Nephron (organoid): ENCODE measurements at regions not wholly inside any gene's neighbourhood (a gene's known extent, or its start where the extent isn't known, plus 50 kb on each side); places are given as distances from the start of the nearest gene placed in this dataset.
"Not testable (repeated sequence)": the region's sequence is repeated elsewhere in the genome, so short reads cannot be mapped to it uniquely, and the experiment has no call there.

Source experiments
- H3K27ac Mint-ChIP-seq, 3 experiments: 2 replicates each; pipeline ENCODE4 v1.8.0; 2020; ENCODE audit warnings: mixed read lengths in 3 of 3, mild to moderate bottlenecking in 2 of 3, moderate library complexity in 1 of 3
- H3K27me3 Mint-ChIP-seq: 2 replicates; pipeline ENCODE4 v1.8.0; 2021; ENCODE audit warnings: low read depth, mild to moderate bottlenecking, moderate library complexity, mixed read lengths
- H3K36me3 Mint-ChIP-seq: 2 replicates; pipeline ENCODE4 v1.8.0; 2020; ENCODE audit warnings: low read depth, mixed read lengths
- H3K4me1 Mint-ChIP-seq: 2 replicates; pipeline ENCODE4 v1.8.0; 2020; ENCODE audit warnings: mixed read lengths
- H3K4me3 Mint-ChIP-seq, 3 experiments: 2 replicates each; pipeline ENCODE4 v1.8.0; 2020; ENCODE audit warnings: mild to moderate bottlenecking in 3 of 3, mixed read lengths in 3 of 3, moderate library complexity in 2 of 3
- H3K9me3 Mint-ChIP-seq: 2 replicates; pipeline ENCODE4 v1.8.0; 2020; ENCODE audit warnings: mixed read lengths
- TF ChIP-seq, protein P1 (sequence below), 3 experiments: fragments of 200-600 bp; sonication (generic); IDR thresholded peaks; one replicate each; pipeline ENCODE4 v1.5.0; 2021; ENCODE audit warnings: antibody characterized with exemption in 3 of 3; ENCODE audit not compliant: unreplicated experiment in 3 of 3

DNA sequence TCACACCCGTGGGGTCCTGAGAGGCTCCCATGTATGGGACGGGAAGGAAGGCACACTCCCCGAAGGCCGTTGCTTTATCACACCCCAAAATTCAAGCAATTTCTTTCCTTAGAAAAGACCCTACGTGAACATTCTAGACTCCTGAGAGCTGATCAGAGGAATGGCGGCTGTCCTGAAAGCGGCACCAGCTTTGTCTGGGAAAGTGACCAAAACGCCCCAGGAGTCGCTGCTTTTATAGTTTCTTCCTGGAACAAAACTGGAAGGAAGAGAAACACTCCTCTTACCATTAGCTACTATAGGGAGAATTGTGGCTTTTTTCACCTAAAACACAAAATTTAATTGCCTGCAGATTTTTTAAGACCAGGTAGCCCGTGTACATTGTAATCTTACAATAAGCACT is 261.8 kb upstream of the RNF32 start:
- H3K9me3 Mint-ChIP-seq, result no peaks in the 10 kb centered on the region
- peaks cover 16% of the 10 kb centered on the region for H3K27me3 Mint-ChIP-seq
- TF ChIP-seq, protein P1, sequence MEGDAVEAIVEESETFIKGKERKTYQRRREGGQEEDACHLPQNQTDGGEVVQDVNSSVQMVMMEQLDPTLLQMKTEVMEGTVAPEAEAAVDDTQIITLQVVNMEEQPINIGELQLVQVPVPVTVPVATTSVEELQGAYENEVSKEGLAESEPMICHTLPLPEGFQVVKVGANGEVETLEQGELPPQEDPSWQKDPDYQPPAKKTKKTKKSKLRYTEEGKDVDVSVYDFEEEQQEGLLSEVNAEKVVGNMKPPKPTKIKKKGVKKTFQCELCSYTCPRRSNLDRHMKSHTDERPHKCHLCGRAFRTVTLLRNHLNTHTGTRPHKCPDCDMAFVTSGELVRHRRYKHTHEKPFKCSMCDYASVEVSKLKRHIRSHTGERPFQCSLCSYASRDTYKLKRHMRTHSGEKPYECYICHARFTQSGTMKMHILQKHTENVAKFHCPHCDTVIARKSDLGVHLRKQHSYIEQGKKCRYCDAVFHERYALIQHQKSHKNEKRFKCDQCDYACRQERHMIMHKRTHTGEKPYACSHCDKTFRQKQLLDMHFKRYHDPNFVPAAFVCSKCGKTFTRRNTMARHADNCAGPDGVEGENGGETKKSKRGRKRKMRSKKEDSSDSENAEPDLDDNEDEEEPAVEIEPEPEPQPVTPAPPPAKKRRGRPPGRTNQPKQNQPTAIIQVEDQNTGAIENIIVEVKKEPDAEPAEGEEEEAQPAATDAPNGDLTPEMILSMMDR (IDR thresholded peaks at IDR 0.05; ENCODE audit: unreplicated experiment in 3 of 3), result no peak
- no peak overlapping the region for H3K4me3 Mint-ChIP-seq
- H3K27ac Mint-ChIP-seq, result no peak overlapping the region
- H3K36me3 Mint-ChIP-seq, result no peaks in the 10 kb centered on the region
- H3K4me1 Mint-ChIP-seq, result peaks cover 8% of the 10 kb centered on the region

GRCh38 chr7:156376317-156376716 is 264.3 kb upstream of the RNF32 start:
- Mint-ChIP-seq H3K9me3 (peaks cover 2% of the 10 kb centered on the region), H3K36me3 (no peaks in the 10 kb centered on the region), H3K4me1 (peaks cover 8% of the 10 kb centered on the region), H3K27ac (no peak overlapping the region), H3K4me3 (no peak overlapping the region), H3K27me3 (peaks cover 14% of the 10 kb centered on the region)
- TF ChIP-seq, protein P1 (IDR thresholded peaks at IDR 0.05; ENCODE audit: unreplicated experiment in 3 of 3), result no peak

- Mint-ChIP-seq H3K27ac (no peak overlapping the region), H3K36me3 (no peaks in the 10 kb centered on the region), H3K4me3 (no peak overlapping the region), H3K9me3 (peaks cover 5% of the 10 kb centered on the region), H3K4me1 (peaks cover 8% of the 10 kb centered on the region), H3K27me3 (peaks cover 11% of the 10 kb centered on the region)
- TF ChIP-seq, protein P1 (IDR thresholded peaks at IDR 0.05; ENCODE audit: unreplicated experiment in 3 of 3), result no peak
These were observed 266.2 kb upstream of the RNF32 start for GRCh38 chr7:156374335-156374734.

DNA sequence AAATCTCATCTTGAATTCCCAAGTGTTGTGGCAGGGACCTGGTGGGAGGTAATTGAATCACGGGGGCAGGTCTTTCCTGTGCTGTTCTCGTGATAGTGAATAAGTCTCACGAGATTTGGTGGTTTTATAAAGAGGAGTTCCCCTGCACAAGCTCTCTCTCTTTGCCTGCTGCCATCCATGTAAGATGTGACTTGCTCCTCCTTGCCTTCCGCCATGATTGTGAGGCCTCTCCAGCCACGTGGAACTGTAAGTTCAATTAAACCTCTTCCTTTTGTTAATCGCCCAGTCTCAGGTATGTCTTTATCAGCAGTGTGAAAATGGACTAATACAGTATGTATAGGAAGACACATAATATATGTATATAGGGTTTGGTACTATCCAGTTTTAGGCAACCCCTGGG is 270.6 kb upstream of the RNF32 start:
- not testable (repeated sequence) for H3K36me3 Mint-ChIP-seq, H3K9me3 Mint-ChIP-seq, H3K27ac Mint-ChIP-seq, H3K4me3 Mint-ChIP-seq, H3K4me1 Mint-ChIP-seq, H3K27me3 Mint-ChIP-seq

- Mint-ChIP-seq H3K27me3 (no peaks in the 10 kb centered on the region), H3K27ac (no peak overlapping the region), H3K4me1 (no peaks in the 10 kb centered on the region), H3K9me3 (peaks cover 8% of the 10 kb centered on the region), H3K4me3 (no peak overlapping the region), H3K36me3 (no peaks in the 10 kb centered on the region)
- TF ChIP-seq, protein P1 (IDR thresholded peaks at IDR 0.05; ENCODE audit: unreplicated experiment in 3 of 3), result no peak
These were observed 272.3 kb upstream of the RNF32 start for GRCh38 chr7:156368053-156368843.

DNA sequence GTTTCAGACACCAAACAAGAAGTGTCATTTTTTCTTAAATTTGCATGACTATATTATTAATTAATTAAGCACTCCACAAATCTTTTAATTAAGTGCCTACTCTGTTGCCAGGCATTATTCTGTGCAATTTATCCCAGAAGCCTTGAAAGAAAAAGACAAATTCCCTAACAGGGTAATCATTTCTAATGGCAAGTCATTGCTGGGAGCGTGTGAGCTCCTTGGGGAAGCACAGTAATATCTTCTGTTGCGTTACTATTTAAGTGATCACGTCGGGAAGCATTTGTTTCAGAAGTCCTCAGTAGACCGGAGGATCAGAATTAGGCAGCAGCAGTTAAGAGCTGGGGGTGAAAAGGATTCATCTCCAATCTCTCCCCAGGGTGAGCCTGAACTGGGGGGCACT is 276.8 kb upstream of the RNF32 start:
- peaks cover 3% of the 10 kb centered on the region for H3K27me3 Mint-ChIP-seq
- no peak overlapping the region for H3K27ac Mint-ChIP-seq
- H3K4me1 Mint-ChIP-seq, result no peaks in the 10 kb centered on the region
- TF ChIP-seq, protein P1 (IDR thresholded peaks at IDR 0.05; ENCODE audit: unreplicated experiment in 3 of 3), result no peak
- no peaks in the 10 kb centered on the region for H3K36me3 Mint-ChIP-seq
- H3K4me3 Mint-ChIP-seq, result no peak overlapping the region
- peaks cover 3% of the 10 kb centered on the region for H3K9me3 Mint-ChIP-seq
